ENCODE measurements at regions not wholly inside any gene's neighbourhood (a gene's known extent, or its start where the extent isn't known, plus 50 kb on each side); places are given as distances from the start of the nearest gene placed in this dataset.
"Not testable (repeated sequence)": the region's sequence is repeated elsewhere in the genome, so short reads cannot be mapped to it uniquely, and the experiment has no call there.

- DNase-seq = no peak
These were observed 274.4 kb downstream of the TDRD3 start for GRCh38 chr13:60671386-60671785.

- DNase-seq = no peak
These were observed 266.8 kb downstream of the TDRD3 start for GRCh38 chr13:60663788-60664187.

GRCh38 chr13:60662595-60662994 lies 265.6 kb downstream of the TDRD3 start:
- no peak for DNase-seq

GRCh38 chr13:60661521-60661920 lies 264.5 kb downstream of the TDRD3 start:
- no peak for DNase-seq

GRCh38 chr13:60657586-60657985 lies 260.6 kb downstream of the TDRD3 start:
- DNase-seq = not testable (repeated sequence)

GRCh38 chr13:60655256-60655655 lies 258.2 kb downstream of the TDRD3 start:
- DNase-seq = no peak

- no peak for DNase-seq
These were observed 257.4 kb downstream of the TDRD3 start for GRCh38 chr13:60654415-60654814.

GRCh38 chr13:60647547-60647946 lies 250.5 kb downstream of the TDRD3 start:
- no peak for DNase-seq

- no peak for DNase-seq
These were observed 249.6 kb downstream of the TDRD3 start for GRCh38 chr13:60646620-60647019.

- no peak for DNase-seq
These were observed 248.7 kb downstream of the TDRD3 start for GRCh38 chr13:60645676-60646075.

- no peak for DNase-seq
These were observed 245.5 kb downstream of the TDRD3 start for GRCh38 chr13:60642552-60642951.

- no peak for DNase-seq
These were observed 232.1 kb downstream of the TDRD3 start for GRCh38 chr13:60629158-60629557.

- peak in 1 of 2 donors; percentile 2 for DNase-seq
These were observed 230.2 kb downstream of the TDRD3 start for GRCh38 chr13:60627071-60627686.
